ENCODE measurements at regions not wholly inside any gene's neighbourhood (a gene's known extent, or its start where the extent isn't known, plus 50 kb on each side); places are given as distances from the start of the nearest gene placed in this dataset.

- TF ChIP-seq, protein P1, sequence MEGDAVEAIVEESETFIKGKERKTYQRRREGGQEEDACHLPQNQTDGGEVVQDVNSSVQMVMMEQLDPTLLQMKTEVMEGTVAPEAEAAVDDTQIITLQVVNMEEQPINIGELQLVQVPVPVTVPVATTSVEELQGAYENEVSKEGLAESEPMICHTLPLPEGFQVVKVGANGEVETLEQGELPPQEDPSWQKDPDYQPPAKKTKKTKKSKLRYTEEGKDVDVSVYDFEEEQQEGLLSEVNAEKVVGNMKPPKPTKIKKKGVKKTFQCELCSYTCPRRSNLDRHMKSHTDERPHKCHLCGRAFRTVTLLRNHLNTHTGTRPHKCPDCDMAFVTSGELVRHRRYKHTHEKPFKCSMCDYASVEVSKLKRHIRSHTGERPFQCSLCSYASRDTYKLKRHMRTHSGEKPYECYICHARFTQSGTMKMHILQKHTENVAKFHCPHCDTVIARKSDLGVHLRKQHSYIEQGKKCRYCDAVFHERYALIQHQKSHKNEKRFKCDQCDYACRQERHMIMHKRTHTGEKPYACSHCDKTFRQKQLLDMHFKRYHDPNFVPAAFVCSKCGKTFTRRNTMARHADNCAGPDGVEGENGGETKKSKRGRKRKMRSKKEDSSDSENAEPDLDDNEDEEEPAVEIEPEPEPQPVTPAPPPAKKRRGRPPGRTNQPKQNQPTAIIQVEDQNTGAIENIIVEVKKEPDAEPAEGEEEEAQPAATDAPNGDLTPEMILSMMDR (IDR thresholded peaks at IDR 0.05; ENCODE audit: extremely low read depth, low read depth, low read length): no peak
- Histone ChIP-seq H3K4me1 (ENCODE audit: insufficient read depth, low read length) (no peaks in the 10 kb centered on the region), H3K27me3 (ENCODE audit: insufficient read depth, low read length) (peaks cover 36% of the 10 kb centered on the region), H3K9me3 (ENCODE audit: low read depth, low read length) (no peaks in the 10 kb centered on the region), H4K20me1 (ENCODE audit: insufficient read depth, low read length) (no peaks in the 10 kb centered on the region), H3K4me2 (ENCODE audit: insufficient read depth, low read length) (no peak overlapping the region), H2AFZ (ENCODE audit: low read length) (no peak overlapping the region), H3K27ac (ENCODE audit: low read depth, low read length) (no peak overlapping the region), H3K79me2 (ENCODE audit: insufficient read depth, low read length) (no peaks in the 10 kb centered on the region), H3K4me3 (ENCODE audit: insufficient read depth, low read length) (no peak overlapping the region), H3K36me3 (ENCODE audit: insufficient read depth, low read length) (no peaks in the 10 kb centered on the region)
- no peak for DNase-seq (ENCODE audit: insufficient read length, low spot score, missing footprints)
These were observed 126.4 kb downstream of the TBC1D30 start for GRCh38 chr12:64950711-64951298.

GRCh38 chr12:64951944-64952343 is 127.5 kb downstream of the TBC1D30 start:
- H3K27me3 ChIP-seq (ENCODE audit: insufficient read depth, low read length): peaks cover 42% of the 10 kb centered on the region
- no peak overlapping the region for H2AFZ ChIP-seq (ENCODE audit: low read length)
- no peak overlapping the region for H3K27ac ChIP-seq (ENCODE audit: low read depth, low read length)
- H3K4me1 ChIP-seq (ENCODE audit: insufficient read depth, low read length): no peaks in the 10 kb centered on the region
- no peaks in the 10 kb centered on the region for H3K79me2 ChIP-seq (ENCODE audit: insufficient read depth, low read length)
- TF ChIP-seq, protein P1 (IDR thresholded peaks at IDR 0.05; ENCODE audit: extremely low read depth, low read depth, low read length): no peak
- DNase-seq (ENCODE audit: insufficient read length, low spot score, missing footprints): no peak
- H4K20me1 ChIP-seq (ENCODE audit: insufficient read depth, low read length): no peaks in the 10 kb centered on the region
- H3K4me3 ChIP-seq (ENCODE audit: insufficient read depth, low read length): no peak overlapping the region
- no peaks in the 10 kb centered on the region for H3K9me3 ChIP-seq (ENCODE audit: low read depth, low read length)
- no peaks in the 10 kb centered on the region for H3K36me3 ChIP-seq (ENCODE audit: insufficient read depth, low read length)
- no peak overlapping the region for H3K4me2 ChIP-seq (ENCODE audit: insufficient read depth, low read length)

GRCh38 chr12:64955746-64956145 is 131.3 kb downstream of the TBC1D30 start:
- no peak overlapping the region for H3K27ac ChIP-seq (ENCODE audit: low read depth, low read length)
- no peak overlapping the region for H2AFZ ChIP-seq (ENCODE audit: low read length)
- H3K9me3 ChIP-seq (ENCODE audit: low read depth, low read length): no peaks in the 10 kb centered on the region
- H3K4me2 ChIP-seq (ENCODE audit: insufficient read depth, low read length): no peak overlapping the region
- H3K4me1 ChIP-seq (ENCODE audit: insufficient read depth, low read length): no peaks in the 10 kb centered on the region
- no peaks in the 10 kb centered on the region for H3K36me3 ChIP-seq (ENCODE audit: insufficient read depth, low read length)
- no peak overlapping the region for H3K4me3 ChIP-seq (ENCODE audit: insufficient read depth, low read length)
- no peaks in the 10 kb centered on the region for H4K20me1 ChIP-seq (ENCODE audit: insufficient read depth, low read length)
- H3K27me3 ChIP-seq (ENCODE audit: insufficient read depth, low read length): peaks cover 15% of the 10 kb centered on the region
- no peak for DNase-seq (ENCODE audit: insufficient read length, low spot score, missing footprints)
- no peaks in the 10 kb centered on the region for H3K79me2 ChIP-seq (ENCODE audit: insufficient read depth, low read length)
- TF ChIP-seq, protein P1 (IDR thresholded peaks at IDR 0.05; ENCODE audit: extremely low read depth, low read depth, low read length): no peak

DNA sequence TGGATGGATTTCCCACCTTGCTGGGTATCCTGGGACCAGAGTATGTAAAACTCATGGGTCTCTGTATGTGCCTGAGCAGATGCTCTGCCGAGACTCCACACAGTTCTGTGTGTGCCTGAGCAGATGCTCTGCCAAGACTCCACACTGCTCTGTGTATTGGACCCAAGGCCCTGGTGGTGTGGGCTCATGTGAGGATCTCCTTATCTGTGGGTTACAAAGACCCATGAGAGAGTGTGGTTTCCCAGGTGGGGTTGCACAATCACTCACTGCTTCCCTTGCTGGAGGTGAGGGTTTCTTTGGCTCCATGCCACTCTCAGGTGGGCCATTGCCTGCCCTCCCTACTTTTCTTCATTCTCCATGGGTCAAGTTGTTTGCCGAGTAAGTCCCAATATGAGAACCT is 141.5 kb downstream of the TBC1D30 start:
- H3K36me3 ChIP-seq (ENCODE audit: insufficient read depth, low read length): no peaks in the 10 kb centered on the region
- no peak for DNase-seq (ENCODE audit: insufficient read length, low spot score, missing footprints)
- H3K9me3 ChIP-seq (ENCODE audit: low read depth, low read length): no peaks in the 10 kb centered on the region
- no peak overlapping the region for H3K4me2 ChIP-seq (ENCODE audit: insufficient read depth, low read length)
- TF ChIP-seq, protein P1 (IDR thresholded peaks at IDR 0.05; ENCODE audit: extremely low read depth, low read depth, low read length): no peak
- H3K4me1 ChIP-seq (ENCODE audit: insufficient read depth, low read length): peaks cover 5% of the 10 kb centered on the region
- H3K79me2 ChIP-seq (ENCODE audit: insufficient read depth, low read length): no peaks in the 10 kb centered on the region
- no peak overlapping the region for H3K4me3 ChIP-seq (ENCODE audit: insufficient read depth, low read length)
- no peak overlapping the region for H3K27ac ChIP-seq (ENCODE audit: low read depth, low read length)
- H3K27me3 ChIP-seq (ENCODE audit: insufficient read depth, low read length): peaks cover 3% of the 10 kb centered on the region
- no peaks in the 10 kb centered on the region for H4K20me1 ChIP-seq (ENCODE audit: insufficient read depth, low read length)
- H2AFZ ChIP-seq (ENCODE audit: low read length): no peak overlapping the region

Measured in osteoblast (primary cell).